ENCODE measurements at regions not wholly inside any gene's neighbourhood (a gene's known extent, or its start where the extent isn't known, plus 50 kb on each side); places are given as distances from the start of the nearest gene placed in this dataset.

GRCh38 chr4:184575306-184575705 lies 73.9 kb downstream of the CASP3 start:
- no peak for DNase-seq
- Histone ChIP-seq H3K36me3 (replicated peaks; ENCODE audit: control insufficient read depth, insufficient read depth, low read length) (no peaks in the 10 kb centered on the region), H3K4me3 (ENCODE audit: insufficient read depth, low read depth, low read length) (no peak overlapping the region), H3K27me3 (ENCODE audit: control insufficient read depth, insufficient read depth, low read length) (no peaks in the 10 kb centered on the region)

GRCh38 chr4:184574861-184575260 lies 74.4 kb downstream of the CASP3 start:
- Histone ChIP-seq H3K4me3 (ENCODE audit: insufficient read depth, low read depth, low read length) (no peak overlapping the region), H3K27me3 (ENCODE audit: control insufficient read depth, insufficient read depth, low read length) (no peaks in the 10 kb centered on the region), H3K36me3 (replicated peaks; ENCODE audit: control insufficient read depth, insufficient read depth, low read length) (no peaks in the 10 kb centered on the region)
- DNase-seq = no peak

- H3K27me3 ChIP-seq (ENCODE audit: control insufficient read depth, insufficient read depth, low read length) = no peaks in the 10 kb centered on the region
- no peaks in the 10 kb centered on the region for H3K36me3 ChIP-seq (replicated peaks; ENCODE audit: control insufficient read depth, insufficient read depth, low read length)
- H3K4me3 ChIP-seq (ENCODE audit: insufficient read depth, low read depth, low read length) = no peak overlapping the region
- DNase-seq = no peak
Observed at GRCh38 chr4:184573701-184574100, 75.5 kb downstream of the CASP3 start.

GRCh38 chr4:184568770-184569169 lies 80.5 kb downstream of the CASP3 start:
- Histone ChIP-seq H3K4me3 (ENCODE audit: insufficient read depth, low read depth, low read length) (no peak overlapping the region), H3K36me3 (replicated peaks; ENCODE audit: control insufficient read depth, insufficient read depth, low read length) (no peaks in the 10 kb centered on the region)
- DNase-seq = no peak

GRCh38 chr4:184563621-184564020 lies 85.6 kb downstream of the CASP3 start:
- Histone ChIP-seq H3K36me3 (replicated peaks; ENCODE audit: control insufficient read depth, insufficient read depth, low read length) (no peaks in the 10 kb centered on the region), H3K27me3 (ENCODE audit: control insufficient read depth, insufficient read depth, low read length) (no peaks in the 10 kb centered on the region), H3K4me3 (ENCODE audit: insufficient read depth, low read depth, low read length) (no peak overlapping the region)
- DNase-seq = no peak

More at GRCh38 chr4:184568770-184569169, 80.5 kb downstream of the CASP3 start:
- no peaks in the 10 kb centered on the region for H3K27me3 ChIP-seq (ENCODE audit: control insufficient read depth, insufficient read depth, low read length)

- H3K36me3 ChIP-seq (replicated peaks; ENCODE audit: control insufficient read depth, insufficient read depth, low read length) = no peaks in the 10 kb centered on the region
- no peak overlapping the region for H3K4me3 ChIP-seq (ENCODE audit: insufficient read depth, low read depth, low read length)
- no peak for DNase-seq
- no peaks in the 10 kb centered on the region for H3K27me3 ChIP-seq (ENCODE audit: control insufficient read depth, insufficient read depth, low read length)
Observed at GRCh38 chr4:184558996-184559395, 84.6 kb upstream of the IRF2 start.

GRCh38 chr4:184553891-184554290 lies 79.5 kb upstream of the IRF2 start:
- peak; percentile 32 for DNase-seq
- H3K36me3 ChIP-seq (replicated peaks; ENCODE audit: control insufficient read depth, insufficient read depth, low read length) = no peaks in the 10 kb centered on the region

GRCh38 chr4:184550476-184550875 lies 76.1 kb upstream of the IRF2 start:
- no peaks in the 10 kb centered on the region for H3K36me3 ChIP-seq (replicated peaks; ENCODE audit: control insufficient read depth, insufficient read depth, low read length)
- H3K27me3 ChIP-seq (ENCODE audit: control insufficient read depth, insufficient read depth, low read length) = no peaks in the 10 kb centered on the region
- no peak overlapping the region for H3K4me3 ChIP-seq (ENCODE audit: insufficient read depth, low read depth, low read length)
- no peak for DNase-seq

More at GRCh38 chr4:184553891-184554290, 79.5 kb upstream of the IRF2 start:
- no peaks in the 10 kb centered on the region for H3K27me3 ChIP-seq (ENCODE audit: control insufficient read depth, insufficient read depth, low read length)
- H3K4me3 ChIP-seq (ENCODE audit: insufficient read depth, low read depth, low read length) = no peak overlapping the region

- H3K36me3 ChIP-seq (replicated peaks; ENCODE audit: control insufficient read depth, insufficient read depth, low read length) = no peaks in the 10 kb centered on the region
- no peaks in the 10 kb centered on the region for H3K27me3 ChIP-seq (ENCODE audit: control insufficient read depth, insufficient read depth, low read length)
- H3K4me3 ChIP-seq (ENCODE audit: insufficient read depth, low read depth, low read length) = peak overlapping the region; percentile 41
- peak; percentile 57 for DNase-seq
Observed at GRCh38 chr4:184548648-184549341, 74.4 kb upstream of the IRF2 start.

- no peaks in the 10 kb centered on the region for H3K27me3 ChIP-seq (ENCODE audit: control insufficient read depth, insufficient read depth, low read length)
- no peak for DNase-seq
- no peaks in the 10 kb centered on the region for H3K36me3 ChIP-seq (replicated peaks; ENCODE audit: control insufficient read depth, insufficient read depth, low read length)
- peak overlapping the region; percentile 41 for H3K4me3 ChIP-seq (ENCODE audit: insufficient read depth, low read depth, low read length)
Observed at GRCh38 chr4:184548316-184548647, 73.9 kb upstream of the IRF2 start.

- DNase-seq = no peak
- H3K27me3 ChIP-seq (ENCODE audit: control insufficient read depth, insufficient read depth, low read length) = no peaks in the 10 kb centered on the region
- no peak overlapping the region for H3K4me3 ChIP-seq (ENCODE audit: insufficient read depth, low read depth, low read length)
- H3K36me3 ChIP-seq (replicated peaks; ENCODE audit: control insufficient read depth, insufficient read depth, low read length) = no peaks in the 10 kb centered on the region
Observed at GRCh38 chr4:184544788-184545409, 70.5 kb upstream of the IRF2 start.

- no peaks in the 10 kb centered on the region for H3K27me3 ChIP-seq (ENCODE audit: control insufficient read depth, insufficient read depth, low read length)
- DNase-seq = no peak
- H3K4me3 ChIP-seq (ENCODE audit: insufficient read depth, low read depth, low read length) = no peak overlapping the region
- H3K36me3 ChIP-seq (replicated peaks; ENCODE audit: control insufficient read depth, insufficient read depth, low read length) = no peaks in the 10 kb centered on the region
Observed at GRCh38 chr4:184541907-184542306, 67.6 kb upstream of the IRF2 start.

- Histone ChIP-seq H3K27me3 (ENCODE audit: control insufficient read depth, insufficient read depth, low read length) (no peaks in the 10 kb centered on the region), H3K36me3 (replicated peaks; ENCODE audit: control insufficient read depth, insufficient read depth, low read length) (no peaks in the 10 kb centered on the region), H3K4me3 (ENCODE audit: insufficient read depth, low read depth, low read length) (no peak overlapping the region)
- DNase-seq = no peak
Observed at GRCh38 chr4:184540307-184540706, 66.0 kb upstream of the IRF2 start.

- H3K27me3 ChIP-seq (ENCODE audit: control insufficient read depth, insufficient read depth, low read length) = no peaks in the 10 kb centered on the region
- H3K4me3 ChIP-seq (ENCODE audit: insufficient read depth, low read depth, low read length) = peak overlapping the region; percentile 76
- H3K36me3 ChIP-seq (replicated peaks; ENCODE audit: control insufficient read depth, insufficient read depth, low read length) = no peaks in the 10 kb centered on the region
- peak; percentile 32 for DNase-seq
Observed at GRCh38 chr4:184538023-184538599, 63.8 kb upstream of the IRF2 start.

- DNase-seq = peak; percentile 92
- Histone ChIP-seq H3K4me3 (ENCODE audit: insufficient read depth, low read depth, low read length) (peak overlapping the region; percentile 76), H3K36me3 (replicated peaks; ENCODE audit: control insufficient read depth, insufficient read depth, low read length) (no peaks in the 10 kb centered on the region), H3K27me3 (ENCODE audit: control insufficient read depth, insufficient read depth, low read length) (no peaks in the 10 kb centered on the region)
Observed at GRCh38 chr4:184537269-184538022, 63.1 kb upstream of the IRF2 start.
